Ishikawa (cell line): ENCODE measurements at regions not wholly inside any gene's neighbourhood (a gene's known extent, or its start where the extent isn't known, plus 50 kb on each side); places are given as distances from the start of the nearest gene placed in this dataset.

Experiments
- EGR1 ChIP-seq: IDR thresholded peaks from 2 replicates; pipeline ENCODE4 v1.6.1; 2012
- EP300 ChIP-seq: IDR thresholded peaks from 2 replicates; pipeline ENCODE4 v1.6.1; 2012; ENCODE audit warnings: borderline replicate concordance
- MAX ChIP-seq: IDR thresholded peaks from 2 replicates; pipeline ENCODE4 v1.6.1; 2012
- TAF1 ChIP-seq: IDR thresholded peaks from 2 replicates; pipeline ENCODE4 v1.6.1; 2012; ENCODE audit warnings: low read depth, mild to moderate bottlenecking
- YY1 ChIP-seq: IDR thresholded peaks from 2 replicates; pipeline ENCODE4 v1.6.1; 2012; ENCODE audit warnings: low read depth
- TF ChIP-seq, protein P1 (sequence below): IDR thresholded peaks from 2 replicates; pipeline ENCODE4 v1.6.1; 2012; ENCODE audit warnings: low read depth, mild to moderate bottlenecking

DNA sequence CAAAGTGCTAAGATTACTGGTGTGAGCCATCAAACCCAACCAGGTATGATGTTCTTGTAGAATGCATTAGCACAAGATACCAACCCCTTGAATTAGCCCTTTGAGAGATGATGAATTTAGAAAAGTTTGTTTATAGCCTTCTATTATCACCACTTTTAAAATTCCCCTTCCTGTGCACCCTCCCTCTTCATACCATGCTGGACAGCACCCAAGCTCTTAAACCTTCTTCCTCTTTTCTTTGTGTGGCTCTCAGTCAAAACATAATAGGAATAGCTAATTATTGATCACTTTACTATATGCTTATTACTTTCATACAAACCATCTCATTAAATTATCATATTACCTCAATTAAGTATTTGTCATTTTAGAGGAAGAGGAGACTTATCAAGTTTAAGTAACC is 87.6 kb upstream of the TMED7 start:
- TF ChIP-seq, protein P1, sequence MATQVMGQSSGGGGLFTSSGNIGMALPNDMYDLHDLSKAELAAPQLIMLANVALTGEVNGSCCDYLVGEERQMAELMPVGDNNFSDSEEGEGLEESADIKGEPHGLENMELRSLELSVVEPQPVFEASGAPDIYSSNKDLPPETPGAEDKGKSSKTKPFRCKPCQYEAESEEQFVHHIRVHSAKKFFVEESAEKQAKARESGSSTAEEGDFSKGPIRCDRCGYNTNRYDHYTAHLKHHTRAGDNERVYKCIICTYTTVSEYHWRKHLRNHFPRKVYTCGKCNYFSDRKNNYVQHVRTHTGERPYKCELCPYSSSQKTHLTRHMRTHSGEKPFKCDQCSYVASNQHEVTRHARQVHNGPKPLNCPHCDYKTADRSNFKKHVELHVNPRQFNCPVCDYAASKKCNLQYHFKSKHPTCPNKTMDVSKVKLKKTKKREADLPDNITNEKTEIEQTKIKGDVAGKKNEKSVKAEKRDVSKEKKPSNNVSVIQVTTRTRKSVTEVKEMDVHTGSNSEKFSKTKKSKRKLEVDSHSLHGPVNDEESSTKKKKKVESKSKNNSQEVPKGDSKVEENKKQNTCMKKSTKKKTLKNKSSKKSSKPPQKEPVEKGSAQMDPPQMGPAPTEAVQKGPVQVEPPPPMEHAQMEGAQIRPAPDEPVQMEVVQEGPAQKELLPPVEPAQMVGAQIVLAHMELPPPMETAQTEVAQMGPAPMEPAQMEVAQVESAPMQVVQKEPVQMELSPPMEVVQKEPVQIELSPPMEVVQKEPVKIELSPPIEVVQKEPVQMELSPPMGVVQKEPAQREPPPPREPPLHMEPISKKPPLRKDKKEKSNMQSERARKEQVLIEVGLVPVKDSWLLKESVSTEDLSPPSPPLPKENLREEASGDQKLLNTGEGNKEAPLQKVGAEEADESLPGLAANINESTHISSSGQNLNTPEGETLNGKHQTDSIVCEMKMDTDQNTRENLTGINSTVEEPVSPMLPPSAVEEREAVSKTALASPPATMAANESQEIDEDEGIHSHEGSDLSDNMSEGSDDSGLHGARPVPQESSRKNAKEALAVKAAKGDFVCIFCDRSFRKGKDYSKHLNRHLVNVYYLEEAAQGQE: peak; percentile 43; the same call in 1 of the 2 replicates
- no peak for TF ChIP-seq EP300
- no peak for TF ChIP-seq MAX
- TF ChIP-seq YY1: no peak
- no peak for TF ChIP-seq EGR1
- TF ChIP-seq TAF1: no peak
